Adrenal gland (tissue), 9 donors: ENCODE measurements at regions not wholly inside any gene's neighbourhood (a gene's known extent, or its start where the extent isn't known, plus 50 kb on each side); places are given as distances from the start of the nearest gene placed in this dataset.

Source experiments
- DNase-seq, 7 donors: peaks; one replicate each; pipeline ENCODE4 v3.0.0-alpha.2; 2019 to 2020
- H3K27ac ChIP-seq, 5 donors: fragments of 200-600 bp; sonication (generic) in 4 of 5; 1 replicate in 3 of 5; 2 replicates in 2 of 5; pipeline versions ENCODE4 v1.5.1 to v1.8.0; 2016 to 2020; ENCODE audit warnings: mild to moderate bottlenecking in 1 of 5
- H3K27me3 ChIP-seq: fragments of 200-600 bp; 2 replicates; pipeline ENCODE4 v1.8.0; 2021
- H3K36me3 ChIP-seq, 2 donors: fragments of 200-600 bp; replicated peaks in 1 of 2; 1 replicate in 1 of 2; 2 replicates in 1 of 2; pipeline versions ENCODE4 v1.5.1 to v1.8.0; 2018 to 2022
- H3K4me1 ChIP-seq, 2 donors: fragments of 200-600 bp; replicated peaks in 1 of 2; 1 replicate in 1 of 2; 2 replicates in 1 of 2; pipeline versions ENCODE4 v1.5.1 to v1.8.0; 2018 to 2021
- H3K4me3 ChIP-seq, 4 donors: fragments of 200-600 bp; sonication (generic) in 3 of 4; one replicate each; pipeline ENCODE4 v1.5.1; 2016 to 2018
- H3K9me3 ChIP-seq, 3 donors: fragments of 200-600 bp; sonication (generic) in 1 of 3; replicated peaks in 1 of 3; 1 replicate in 2 of 3; 2 replicates in 1 of 3; pipeline versions ENCODE4 v1.5.1 to v1.8.0; 2016 to 2021
- POLR2A ChIP-seq, 2 donors: fragments of 450-650 bp; IDR thresholded peaks; one replicate each; pipeline ENCODE4 v1.6.1; 2017; ENCODE audit warnings: antibody characterized with exemption in 2 of 2, mild to moderate bottlenecking in 2 of 2, moderate library complexity in 1 of 2
- WGBS, 4 donors: extraction: QIAGEN DNeasy Blood & Tissue Kit in 2 of 4; methylation state at CpG; one replicate each; pipeline versions ENCODE4 v1.1.5 to v1.1.7; 2013 to 2017; 5-methylcytosine and 5-hydroxymethylcytosine counted together
- intact Hi-C, 2 donors: fragments of 100-400 bp; cut with DNase I; formaldehyde crosslinking; loops; one replicate each; pipeline versions ENCODE4 v1.14.1 to v1.15.0; 2022 to 2023
- TF ChIP-seq, protein P1 (sequence below), 6 experiments: fragments of 450-650 bp in 4 of 6; fragments of 200-600 bp in 2 of 6; sonication (generic) in 1 of 6; IDR thresholded peaks; 1 replicate in 5 of 6; 2 replicates in 1 of 6; pipeline versions ENCODE4 v1.5.1 to v1.8.0; 2016 to 2021; ENCODE audit warnings: antibody characterized with exemption in 6 of 6, mild to moderate bottlenecking in 2 of 6, moderate library complexity in 1 of 6
- donor health status: healthy with polysubstance abuse.
- donor health status: Bipolar disorder and iron deficiency.
- donor health status: DM: yes; HTN: yes; CAD: no.
- donor health status: DM: no; HTN: no; CAD: no.
- donor health status: DM: no; HTN: no; CAD: no.

DNA sequence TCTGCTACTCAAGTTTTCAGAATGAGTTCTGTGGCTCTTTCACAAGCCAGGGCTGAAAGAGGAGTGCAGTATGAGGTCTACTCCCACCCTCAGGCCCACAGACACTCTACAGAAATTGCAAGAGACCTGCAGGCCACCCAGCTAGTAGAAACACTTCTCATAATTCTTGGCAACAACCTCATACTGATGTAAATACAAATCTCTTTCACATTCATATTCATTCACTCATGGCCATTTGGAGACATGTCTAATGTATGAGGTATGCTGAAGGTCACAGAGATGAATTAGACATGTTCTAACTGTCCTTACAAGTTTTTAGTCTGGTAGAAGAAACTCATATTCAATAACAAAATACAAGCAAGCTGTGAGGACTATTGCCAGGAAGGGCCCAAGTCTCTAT lies 83.8 kb upstream of the KLHL29 start:
- H3K27me3 ChIP-seq = no peaks in the 10 kb centered on the region
- no peak for DNase-seq
- TF ChIP-seq, protein P1, sequence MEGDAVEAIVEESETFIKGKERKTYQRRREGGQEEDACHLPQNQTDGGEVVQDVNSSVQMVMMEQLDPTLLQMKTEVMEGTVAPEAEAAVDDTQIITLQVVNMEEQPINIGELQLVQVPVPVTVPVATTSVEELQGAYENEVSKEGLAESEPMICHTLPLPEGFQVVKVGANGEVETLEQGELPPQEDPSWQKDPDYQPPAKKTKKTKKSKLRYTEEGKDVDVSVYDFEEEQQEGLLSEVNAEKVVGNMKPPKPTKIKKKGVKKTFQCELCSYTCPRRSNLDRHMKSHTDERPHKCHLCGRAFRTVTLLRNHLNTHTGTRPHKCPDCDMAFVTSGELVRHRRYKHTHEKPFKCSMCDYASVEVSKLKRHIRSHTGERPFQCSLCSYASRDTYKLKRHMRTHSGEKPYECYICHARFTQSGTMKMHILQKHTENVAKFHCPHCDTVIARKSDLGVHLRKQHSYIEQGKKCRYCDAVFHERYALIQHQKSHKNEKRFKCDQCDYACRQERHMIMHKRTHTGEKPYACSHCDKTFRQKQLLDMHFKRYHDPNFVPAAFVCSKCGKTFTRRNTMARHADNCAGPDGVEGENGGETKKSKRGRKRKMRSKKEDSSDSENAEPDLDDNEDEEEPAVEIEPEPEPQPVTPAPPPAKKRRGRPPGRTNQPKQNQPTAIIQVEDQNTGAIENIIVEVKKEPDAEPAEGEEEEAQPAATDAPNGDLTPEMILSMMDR (IDR thresholded peaks at IDR 0.05) = no peak
- TF ChIP-seq POLR2A (IDR thresholded peaks at IDR 0.05) = no peak
- H3K4me1 ChIP-seq = no peaks in the 10 kb centered on the region
- no peak overlapping the region for H3K27ac ChIP-seq
- no peaks in the 10 kb centered on the region for H3K9me3 ChIP-seq
- intact Hi-C loops = no loop called here
- no peaks in the 10 kb centered on the region for H3K36me3 ChIP-seq
- H3K4me3 ChIP-seq = no peak overlapping the region

DNA sequence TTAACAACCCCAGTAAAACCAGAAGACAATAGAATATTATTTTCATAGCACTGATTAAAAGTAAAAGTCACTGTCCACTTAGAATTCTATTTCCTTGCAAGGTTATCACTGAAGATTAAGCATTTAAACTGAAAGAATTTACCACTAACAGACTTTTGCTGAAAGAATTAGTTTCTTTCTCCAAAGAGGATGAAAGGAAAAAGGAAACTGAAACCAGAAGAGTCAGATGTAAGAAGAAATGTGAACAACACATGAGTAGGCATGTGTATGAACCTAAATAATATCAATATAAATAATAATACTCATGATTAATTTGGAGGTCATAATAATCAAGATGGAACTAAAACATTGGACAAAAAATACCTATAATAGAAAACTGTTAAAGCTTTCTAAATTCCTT lies 82.4 kb upstream of the KLHL29 start:
- Histone ChIP-seq H3K9me3 (no peaks in the 10 kb centered on the region), H3K4me1 (no peaks in the 10 kb centered on the region), H3K27me3 (no peaks in the 10 kb centered on the region), H3K4me3 (no peak overlapping the region), H3K36me3 (no peaks in the 10 kb centered on the region), H3K27ac (no peak overlapping the region)
- intact Hi-C loops = no loop called here
- DNase-seq = no peak
- TF ChIP-seq, protein P1 (IDR thresholded peaks at IDR 0.05) = no peak
- TF ChIP-seq POLR2A (IDR thresholded peaks at IDR 0.05) = no peak

DNA sequence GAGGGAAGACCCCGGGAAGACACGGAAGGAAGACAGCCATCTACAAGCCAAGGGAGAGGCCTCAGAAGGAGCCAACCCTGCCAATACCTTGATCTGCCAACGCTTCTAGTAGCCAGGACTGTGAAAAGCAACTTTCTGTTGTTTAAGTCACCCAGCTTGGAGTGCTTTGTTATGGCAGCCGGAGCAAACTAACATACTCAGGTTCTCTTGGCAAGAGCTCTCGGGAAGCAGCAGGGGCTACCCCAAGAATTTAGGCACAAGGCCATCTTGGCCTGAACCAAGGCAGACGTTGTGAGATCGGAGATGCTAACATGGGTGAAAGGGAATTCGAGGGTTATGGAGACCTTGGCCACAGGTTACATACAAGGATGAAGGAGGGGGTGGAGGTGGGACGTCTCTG lies 78.6 kb upstream of the KLHL29 start:
- H3K27me3 ChIP-seq = no peaks in the 10 kb centered on the region
- 66 to 79% (median 72%) methylated on average over 8 to 9 of the region's 9 CpGs for WGBS, 4 donors
- H3K9me3 ChIP-seq = no peaks in the 10 kb centered on the region
- H3K4me3 ChIP-seq = no peak overlapping the region
- H3K27ac ChIP-seq = no peak overlapping the region
- H3K4me1 ChIP-seq = no peaks in the 10 kb centered on the region
- H3K36me3 ChIP-seq = no peaks in the 10 kb centered on the region
- intact Hi-C loops = no loop called here
- DNase-seq = no peak
- TF ChIP-seq, protein P1 (IDR thresholded peaks at IDR 0.05) = no peak
- no peak for TF ChIP-seq POLR2A (IDR thresholded peaks at IDR 0.05)

DNA sequence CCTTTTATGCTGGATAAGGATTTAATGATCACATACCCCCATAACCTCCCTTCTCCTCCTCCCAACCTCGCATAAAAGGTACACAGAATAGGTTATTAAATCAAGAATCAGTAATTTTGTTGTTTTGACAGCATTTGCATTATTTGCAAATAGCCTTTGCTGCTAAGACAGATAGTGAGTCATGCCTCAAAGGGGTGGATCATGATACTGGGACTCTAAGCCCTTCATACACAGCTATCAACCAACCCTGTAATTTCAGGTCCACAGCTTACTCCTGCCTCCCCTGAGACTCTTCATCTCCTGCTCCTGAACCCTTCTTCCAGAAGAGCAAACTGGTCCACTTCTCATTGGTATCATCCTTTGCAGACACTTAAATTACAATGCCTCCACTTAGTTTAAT lies 73.8 kb upstream of the KLHL29 start:
- intact Hi-C loops = no loop called here
- TF ChIP-seq, protein P1 (IDR thresholded peaks at IDR 0.05) = no peak
- TF ChIP-seq POLR2A (IDR thresholded peaks at IDR 0.05) = no peak
- Histone ChIP-seq H3K27me3 (no peaks in the 10 kb centered on the region), H3K4me3 (no peak overlapping the region), H3K36me3 (no peaks in the 10 kb centered on the region), H3K4me1 (no peaks in the 10 kb centered on the region), H3K27ac (no peak overlapping the region), H3K9me3 (no peaks in the 10 kb centered on the region)
- WGBS, 4 donors = 48 to 67% (median 49%) methylated on average over 1 of the region's 1 CpG
- no peak for DNase-seq
